Panc1 (cell line): ENCODE measurements at regions not wholly inside any gene's neighbourhood (a gene's known extent, or its start where the extent isn't known, plus 50 kb on each side); places are given as distances from the start of the nearest gene placed in this dataset.
"Not testable (repeated sequence)": the region's sequence is repeated elsewhere in the genome, so short reads cannot be mapped to it uniquely, and the experiment has no call there.

Experiments used
- POLR2AphosphoS5 ChIP-seq: IDR thresholded peaks from 2 replicates; pipeline ENCODE4 v1.6.1; 2012; ENCODE audit warnings: mild to moderate bottlenecking, low read depth, low read length, moderate library complexity
- SIN3A ChIP-seq: IDR thresholded peaks from 2 replicates; pipeline ENCODE4 v1.6.1; 2012; ENCODE audit warnings: low read depth, mild to moderate bottlenecking, low read length, moderate library complexity, borderline replicate concordance; ENCODE audit not compliant: insufficient read depth
- TF ChIP-seq, protein P1 (sequence below): fragments of 450-650 bp; IDR thresholded peaks from 2 replicates; pipeline ENCODE4 v1.5.1; 2017; ENCODE audit warnings: mild to moderate bottlenecking
- TF ChIP-seq, protein P2 (sequence below), 2 experiments: IDR thresholded peaks; 2 replicates each; pipeline ENCODE4 v1.6.1; 2011 to 2012; ENCODE audit warnings: low read depth in 2 of 2, control low read depth in 1 of 2, low read length in 1 of 2, mild to moderate bottlenecking in 1 of 2, moderate library complexity in 1 of 2; ENCODE audit not compliant: insufficient read depth in 1 of 2

DNA sequence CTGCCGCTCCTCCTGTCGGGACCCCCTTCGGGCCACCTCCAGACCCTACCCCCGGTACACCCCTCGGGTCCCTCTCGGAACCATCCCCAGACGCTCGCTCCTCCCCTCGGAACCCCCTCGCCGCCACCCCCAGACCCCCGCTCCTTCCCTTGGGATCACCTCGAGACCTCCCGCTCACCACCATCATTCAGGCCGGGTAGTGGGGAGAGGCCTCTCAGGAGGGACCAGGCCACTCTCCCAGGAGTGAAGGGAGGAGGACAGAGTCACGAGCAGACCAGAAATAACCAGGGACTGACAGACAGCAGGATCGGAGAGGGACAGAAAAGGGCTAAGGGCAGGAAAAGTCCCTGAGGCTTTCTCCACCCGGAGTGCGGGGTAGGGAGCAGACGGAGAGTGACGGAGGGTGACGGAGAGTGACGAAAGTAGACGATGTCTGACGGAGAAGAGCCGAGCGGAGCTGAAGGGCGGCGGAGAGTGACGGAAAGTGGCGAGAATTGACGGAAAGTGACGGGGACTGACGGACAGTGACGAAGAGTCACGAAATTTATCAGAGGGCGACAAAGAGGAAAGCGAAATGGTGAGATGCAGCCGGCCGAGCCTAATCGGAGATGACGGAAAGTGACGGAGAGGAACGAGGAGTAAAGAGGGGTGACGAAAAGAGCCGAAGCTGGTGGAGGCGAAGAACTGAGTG lies 54.6 kb upstream of the PLCXD1 start:
- TF ChIP-seq, protein P1, sequence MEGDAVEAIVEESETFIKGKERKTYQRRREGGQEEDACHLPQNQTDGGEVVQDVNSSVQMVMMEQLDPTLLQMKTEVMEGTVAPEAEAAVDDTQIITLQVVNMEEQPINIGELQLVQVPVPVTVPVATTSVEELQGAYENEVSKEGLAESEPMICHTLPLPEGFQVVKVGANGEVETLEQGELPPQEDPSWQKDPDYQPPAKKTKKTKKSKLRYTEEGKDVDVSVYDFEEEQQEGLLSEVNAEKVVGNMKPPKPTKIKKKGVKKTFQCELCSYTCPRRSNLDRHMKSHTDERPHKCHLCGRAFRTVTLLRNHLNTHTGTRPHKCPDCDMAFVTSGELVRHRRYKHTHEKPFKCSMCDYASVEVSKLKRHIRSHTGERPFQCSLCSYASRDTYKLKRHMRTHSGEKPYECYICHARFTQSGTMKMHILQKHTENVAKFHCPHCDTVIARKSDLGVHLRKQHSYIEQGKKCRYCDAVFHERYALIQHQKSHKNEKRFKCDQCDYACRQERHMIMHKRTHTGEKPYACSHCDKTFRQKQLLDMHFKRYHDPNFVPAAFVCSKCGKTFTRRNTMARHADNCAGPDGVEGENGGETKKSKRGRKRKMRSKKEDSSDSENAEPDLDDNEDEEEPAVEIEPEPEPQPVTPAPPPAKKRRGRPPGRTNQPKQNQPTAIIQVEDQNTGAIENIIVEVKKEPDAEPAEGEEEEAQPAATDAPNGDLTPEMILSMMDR = not testable (repeated sequence)
- TF ChIP-seq, protein P2, sequence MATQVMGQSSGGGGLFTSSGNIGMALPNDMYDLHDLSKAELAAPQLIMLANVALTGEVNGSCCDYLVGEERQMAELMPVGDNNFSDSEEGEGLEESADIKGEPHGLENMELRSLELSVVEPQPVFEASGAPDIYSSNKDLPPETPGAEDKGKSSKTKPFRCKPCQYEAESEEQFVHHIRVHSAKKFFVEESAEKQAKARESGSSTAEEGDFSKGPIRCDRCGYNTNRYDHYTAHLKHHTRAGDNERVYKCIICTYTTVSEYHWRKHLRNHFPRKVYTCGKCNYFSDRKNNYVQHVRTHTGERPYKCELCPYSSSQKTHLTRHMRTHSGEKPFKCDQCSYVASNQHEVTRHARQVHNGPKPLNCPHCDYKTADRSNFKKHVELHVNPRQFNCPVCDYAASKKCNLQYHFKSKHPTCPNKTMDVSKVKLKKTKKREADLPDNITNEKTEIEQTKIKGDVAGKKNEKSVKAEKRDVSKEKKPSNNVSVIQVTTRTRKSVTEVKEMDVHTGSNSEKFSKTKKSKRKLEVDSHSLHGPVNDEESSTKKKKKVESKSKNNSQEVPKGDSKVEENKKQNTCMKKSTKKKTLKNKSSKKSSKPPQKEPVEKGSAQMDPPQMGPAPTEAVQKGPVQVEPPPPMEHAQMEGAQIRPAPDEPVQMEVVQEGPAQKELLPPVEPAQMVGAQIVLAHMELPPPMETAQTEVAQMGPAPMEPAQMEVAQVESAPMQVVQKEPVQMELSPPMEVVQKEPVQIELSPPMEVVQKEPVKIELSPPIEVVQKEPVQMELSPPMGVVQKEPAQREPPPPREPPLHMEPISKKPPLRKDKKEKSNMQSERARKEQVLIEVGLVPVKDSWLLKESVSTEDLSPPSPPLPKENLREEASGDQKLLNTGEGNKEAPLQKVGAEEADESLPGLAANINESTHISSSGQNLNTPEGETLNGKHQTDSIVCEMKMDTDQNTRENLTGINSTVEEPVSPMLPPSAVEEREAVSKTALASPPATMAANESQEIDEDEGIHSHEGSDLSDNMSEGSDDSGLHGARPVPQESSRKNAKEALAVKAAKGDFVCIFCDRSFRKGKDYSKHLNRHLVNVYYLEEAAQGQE (IDR thresholded peaks at IDR 0.05; ENCODE audit: insufficient read depth in 1 of 2, low read depth in 2 of 2, low read length in 1 of 2) = not testable (repeated sequence)
- not testable (repeated sequence) for TF ChIP-seq POLR2AphosphoS5, SIN3A
